ENCODE measurements at regions not wholly inside any gene's neighbourhood (a gene's known extent, or its start where the extent isn't known, plus 50 kb on each side); places are given as distances from the start of the nearest gene placed in this dataset.

DNA sequence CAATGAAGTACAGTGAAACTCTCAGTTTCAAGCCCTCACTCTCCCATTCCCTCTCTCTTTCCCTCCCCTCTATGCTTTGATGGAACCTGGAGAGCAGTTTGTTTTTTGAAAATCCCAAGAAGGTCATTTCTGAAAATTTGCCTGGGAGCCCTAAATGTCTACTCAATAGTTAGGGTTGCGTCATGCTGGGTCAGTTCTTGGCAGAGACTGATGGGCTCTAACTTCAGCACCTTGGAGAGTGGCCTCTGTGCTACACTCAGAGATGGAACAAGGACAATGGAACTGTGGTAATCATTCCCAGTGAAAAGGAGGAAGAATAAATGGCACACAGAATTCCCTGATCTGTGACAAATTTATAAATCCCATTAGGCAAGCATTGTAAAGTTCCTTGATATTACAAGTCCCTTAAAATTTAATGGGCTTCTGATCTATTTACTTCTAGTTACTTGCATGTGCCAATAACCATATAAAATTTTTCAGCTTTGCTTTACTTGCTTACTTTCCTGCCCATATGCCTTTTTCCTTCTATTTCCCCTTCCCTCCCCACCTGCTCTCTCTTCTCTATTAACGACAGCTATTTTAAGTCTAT lies 182.9 kb upstream of the KCND3 start:
- no peak overlapping the region for H2AFZ ChIP-seq (ENCODE audit: insufficient read depth, low read depth, low read length, poor library complexity, severe bottlenecking)
- no peak overlapping the region for H3K4me3 Mint-ChIP-seq
- no peak overlapping the region for H3K4me2 ChIP-seq (replicated peaks; ENCODE audit: extremely low read depth, low read length, poor library complexity, severe bottlenecking)
- no peaks in the 10 kb centered on the region for H3K4me1 Mint-ChIP-seq
- DNase-seq, result no peak
- H3K36me3 Mint-ChIP-seq, result no peaks in the 10 kb centered on the region
- no peak overlapping the region for H3K9ac ChIP-seq (ENCODE audit: insufficient read depth, low read length, poor library complexity, severe bottlenecking)
- no peaks in the 10 kb centered on the region for H3K4me1 ChIP-seq (ENCODE audit: control insufficient read depth in 1 of 2, insufficient read depth in 2 of 2, low read length in 2 of 2)
- intact Hi-C loops (cut with micrococcal nuclease), result no loop called here
- no peak overlapping the region for H3K27ac Mint-ChIP-seq
- no peak for TF ChIP-seq CTCF (IDR thresholded peaks at IDR 0.05)
- H3K27me3 ChIP-seq (ENCODE audit: control insufficient read depth in 2 of 2, insufficient read depth in 2 of 2, low read length in 2 of 2), result no peaks in the 10 kb centered on the region
- no peaks in the 10 kb centered on the region for H3K27me3 Mint-ChIP-seq (ENCODE audit: low read depth in 3 of 3)
- no peak overlapping the region for H3K27ac ChIP-seq (ENCODE audit: low read depth in 1 of 2, low read length in 2 of 2)
- no peak overlapping the region for H3K4me3 ChIP-seq (replicated peaks in 1 of 3; ENCODE audit: low read depth in 2 of 3, low read length in 3 of 3)
- H3K79me2 ChIP-seq (ENCODE audit: insufficient read depth, low read length), result no peaks in the 10 kb centered on the region
- no peaks in the 10 kb centered on the region for H3K9me3 ChIP-seq (replicated peaks in 1 of 2; ENCODE audit: control insufficient read depth in 1 of 2, insufficient read depth in 1 of 2, low read length in 2 of 2)
- WGBS (ENCODE audit: insufficient coverage), result 13% methylated on average over 1 of the region's 2 CpGs
- H4K20me1 ChIP-seq (ENCODE audit: insufficient read depth, low read length), result no peaks in the 10 kb centered on the region
- no peaks in the 10 kb centered on the region for H3K36me3 ChIP-seq (replicated peaks in 1 of 2; ENCODE audit: control insufficient read depth in 1 of 2, insufficient read depth in 2 of 2, low read length in 2 of 2)
- peaks cover 0 to 4% (median 2%) of the 10 kb centered on the region in 7 donors for H3K9me3 Mint-ChIP-seq

DNA sequence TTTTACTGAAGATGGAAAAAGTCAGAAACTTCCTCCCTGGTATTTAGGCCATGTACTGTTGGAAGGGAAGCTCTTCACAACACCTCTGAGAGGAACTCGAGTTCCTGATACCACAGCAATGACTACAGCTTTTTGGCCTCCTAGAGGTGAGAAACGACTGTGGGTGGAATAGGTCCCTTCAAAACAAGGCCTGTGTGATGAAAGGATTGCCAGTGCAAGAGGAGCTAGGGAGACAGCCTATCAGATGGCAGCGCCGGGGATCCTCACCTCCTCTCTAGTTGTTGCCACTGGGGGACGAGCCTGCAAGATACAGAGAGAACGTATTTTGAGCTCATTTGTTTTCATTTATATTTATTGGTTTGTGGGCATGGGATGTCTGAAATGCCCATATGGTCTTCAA lies 187.8 kb upstream of the KCND3 start:
- no peaks in the 10 kb centered on the region for H4K20me1 ChIP-seq (ENCODE audit: insufficient read depth, low read length)
- Mint-ChIP-seq H3K27me3 (ENCODE audit: low read depth in 3 of 3) (no peaks in the 10 kb centered on the region), H3K9me3 (peaks cover 0 to 2% (median 2%) of the 10 kb centered on the region in 7 donors), H3K4me3 (no peak overlapping the region), H3K27ac (no peak overlapping the region), H3K4me1 (no peaks in the 10 kb centered on the region), H3K36me3 (no peaks in the 10 kb centered on the region)
- no peak overlapping the region for H3K4me2 ChIP-seq (replicated peaks; ENCODE audit: extremely low read depth, low read length, poor library complexity, severe bottlenecking)
- 92% methylated on average over 2 of the region's 6 CpGs for WGBS (ENCODE audit: insufficient coverage)
- DNase-seq, result no peak
- TF ChIP-seq CTCF (IDR thresholded peaks at IDR 0.05), result no peak
- intact Hi-C loops (cut with micrococcal nuclease), result no loop called here
- H2AFZ ChIP-seq (ENCODE audit: insufficient read depth, low read depth, low read length, poor library complexity, severe bottlenecking), result no peak overlapping the region
- no peak overlapping the region for H3K27ac ChIP-seq (ENCODE audit: low read depth in 1 of 2, low read length in 2 of 2)
- no peaks in the 10 kb centered on the region for H3K36me3 ChIP-seq (replicated peaks in 1 of 2; ENCODE audit: control insufficient read depth in 1 of 2, insufficient read depth in 2 of 2, low read length in 2 of 2)
- no peaks in the 10 kb centered on the region for H3K4me1 ChIP-seq (ENCODE audit: control insufficient read depth in 1 of 2, insufficient read depth in 2 of 2, low read length in 2 of 2)
- no peaks in the 10 kb centered on the region for H3K79me2 ChIP-seq (ENCODE audit: insufficient read depth, low read length)
- H3K4me3 ChIP-seq (replicated peaks in 1 of 3; ENCODE audit: low read depth in 2 of 3, low read length in 3 of 3), result no peak overlapping the region
- no peaks in the 10 kb centered on the region for H3K27me3 ChIP-seq (ENCODE audit: control insufficient read depth in 2 of 2, insufficient read depth in 2 of 2, low read length in 2 of 2)
- H3K9ac ChIP-seq (ENCODE audit: insufficient read depth, low read length, poor library complexity, severe bottlenecking), result no peak overlapping the region
- H3K9me3 ChIP-seq (replicated peaks in 1 of 2; ENCODE audit: control insufficient read depth in 1 of 2, insufficient read depth in 1 of 2, low read length in 2 of 2), result no peaks in the 10 kb centered on the region

All from CD14-positive monocyte (primary cell).